Medulla oblongata (tissue), 1 donor: ENCODE measurements at regions not wholly inside any gene's neighbourhood (a gene's known extent, or its start where the extent isn't known, plus 50 kb on each side); places are given as distances from the start of the nearest gene placed in this dataset.

Source experiments
- DNase-seq: peaks from one replicate; pipeline ENCODE4 v3.0.0-alpha.2; 2015; ENCODE audit errors: extremely low spot score

DNA sequence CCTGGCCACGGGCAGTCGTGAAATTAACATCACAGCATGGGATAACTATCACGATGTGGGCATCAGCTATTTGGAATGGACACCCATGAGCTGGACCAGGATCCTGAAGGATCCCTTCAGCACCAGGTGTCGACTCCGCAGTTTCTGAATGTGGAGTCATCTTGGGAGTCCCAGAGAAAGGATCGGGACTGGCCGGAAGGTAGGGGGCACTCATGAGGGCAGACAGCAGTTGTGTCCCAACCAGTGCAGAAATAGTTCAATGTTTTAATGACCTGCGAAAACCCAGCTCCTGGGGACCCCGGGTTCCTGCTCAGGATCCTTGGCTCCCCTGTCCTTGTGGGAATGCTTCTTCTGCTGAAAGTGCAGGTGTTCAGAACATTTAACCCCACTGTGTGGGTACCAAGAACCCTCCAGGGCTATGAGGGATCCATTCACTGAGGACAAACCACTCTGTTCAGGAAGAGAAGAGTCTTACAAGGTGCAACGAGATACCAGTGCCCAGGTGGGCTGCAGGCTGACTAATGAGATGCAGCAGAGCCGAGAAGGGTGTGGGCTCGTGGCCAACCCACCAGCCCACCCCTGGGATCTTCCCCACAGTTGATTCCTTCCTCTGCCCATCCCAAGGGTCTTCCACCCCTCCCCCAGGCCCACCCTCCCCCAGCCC is 154.8 kb downstream of the SALL1 start:
- DNase-seq: no peak

DNA sequence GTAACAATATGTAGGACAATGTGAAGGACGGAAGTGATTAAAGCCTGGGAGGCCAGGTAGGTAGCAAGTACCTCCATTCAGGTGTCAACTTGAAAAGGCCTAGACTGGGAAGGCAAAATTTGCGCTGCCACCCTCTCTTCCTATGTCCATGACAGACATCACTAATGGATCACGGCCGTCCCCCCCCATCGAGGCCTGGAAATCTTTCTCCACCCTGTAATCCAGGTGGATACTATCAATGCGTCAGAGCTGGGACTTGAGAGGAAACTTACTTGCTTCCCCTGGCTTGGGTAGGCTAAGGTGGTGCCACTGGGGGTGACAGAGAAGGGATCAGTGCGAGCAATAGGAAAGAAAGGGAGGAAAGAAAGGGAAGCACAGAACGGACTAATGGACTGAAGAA is 156.1 kb downstream of the SALL1 start:
- DNase-seq: no peak

GRCh38 chr16:50992350-50993032 is 158.6 kb downstream of the SALL1 start:
- DNase-seq: no peak

DNA sequence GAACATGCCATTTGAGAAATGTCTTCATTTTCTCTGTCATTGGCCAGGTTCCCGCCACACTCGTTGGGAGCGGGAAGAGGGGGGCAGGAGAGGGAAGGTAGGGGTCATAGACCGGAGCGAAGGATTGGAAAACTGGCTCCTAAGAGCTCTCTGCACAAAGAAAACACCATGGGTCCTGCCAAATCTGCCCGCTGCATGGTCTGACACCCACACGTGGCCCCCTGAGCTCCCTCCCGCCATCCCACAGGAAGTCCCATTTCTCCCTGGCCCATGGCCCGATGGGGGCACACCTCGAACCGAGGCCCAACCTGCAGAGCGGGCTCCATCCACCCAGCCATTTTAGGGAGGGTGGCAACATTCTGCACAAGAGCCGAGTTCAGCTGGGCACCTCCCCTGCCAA is 159.6 kb downstream of the SALL1 start:
- DNase-seq: no peak

GRCh38 chr16:50991006-50991405 is 160.1 kb downstream of the SALL1 start:
- DNase-seq: no peak

GRCh38 chr16:50989047-50989446 is 162.0 kb downstream of the SALL1 start:
- DNase-seq: no peak

DNA sequence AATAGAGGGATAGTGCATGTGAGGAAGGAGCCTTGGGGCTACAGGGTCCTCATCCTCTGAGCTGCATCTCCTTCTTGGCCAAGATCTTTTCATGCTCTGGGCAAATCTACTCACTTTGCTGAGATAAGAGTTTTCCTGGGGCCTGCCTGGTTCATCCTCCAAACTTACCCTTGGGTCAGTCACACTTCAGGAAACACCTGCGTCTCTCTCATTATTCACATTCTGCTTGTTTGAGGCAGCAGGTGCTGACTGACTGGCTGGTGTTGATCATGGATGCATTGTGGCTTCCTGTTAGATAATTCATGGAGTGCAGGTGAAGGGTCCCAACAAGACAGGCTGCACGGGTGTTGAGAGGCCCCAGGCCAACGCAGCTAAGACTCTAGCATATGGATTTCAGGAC is 162.6 kb downstream of the SALL1 start:
- DNase-seq: no peak

DNA sequence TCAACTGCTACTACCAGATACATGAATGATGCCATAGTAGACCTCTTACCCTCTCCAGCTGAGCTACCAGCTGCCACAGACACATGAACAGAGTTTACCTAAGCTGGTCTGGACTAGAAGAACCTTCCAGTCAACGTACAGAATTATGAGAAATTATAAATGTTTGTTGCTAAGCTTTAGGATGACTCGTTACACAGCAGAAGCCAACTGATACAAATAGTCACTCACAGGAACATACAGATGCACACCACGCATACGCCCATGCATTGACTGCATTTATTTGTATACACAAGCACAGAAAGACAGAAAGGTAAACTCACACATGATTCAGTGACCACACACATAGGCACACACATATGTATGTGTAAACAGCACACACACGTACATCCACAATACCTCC is 164.6 kb downstream of the SALL1 start:
- DNase-seq: no peak

GRCh38 chr16:50985733-50986132 is 165.3 kb downstream of the SALL1 start:
- DNase-seq: no peak

- no peak for DNase-seq
Measured at GRCh38 chr16:50984688-50985087, 166.4 kb downstream of the SALL1 start.

DNA sequence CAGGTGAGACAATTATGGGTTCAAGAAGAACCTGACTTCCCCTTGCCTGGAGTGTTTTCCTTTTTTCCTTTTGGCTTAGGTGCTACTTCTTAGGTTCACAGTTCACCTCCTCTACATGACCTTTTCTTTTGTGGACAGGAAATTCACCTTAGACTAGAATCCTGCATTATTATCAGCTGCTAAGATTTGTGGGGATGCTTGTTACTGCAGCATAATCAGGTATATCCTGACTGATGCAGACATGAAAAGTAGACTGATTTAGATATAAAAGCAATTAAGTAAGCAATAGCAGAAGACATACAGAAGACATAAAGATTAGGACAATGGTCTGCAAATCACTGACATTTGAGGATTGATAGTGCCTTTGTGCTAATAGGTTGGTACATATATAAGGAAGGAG is 168.3 kb downstream of the SALL1 start:
- DNase-seq: no peak

DNA sequence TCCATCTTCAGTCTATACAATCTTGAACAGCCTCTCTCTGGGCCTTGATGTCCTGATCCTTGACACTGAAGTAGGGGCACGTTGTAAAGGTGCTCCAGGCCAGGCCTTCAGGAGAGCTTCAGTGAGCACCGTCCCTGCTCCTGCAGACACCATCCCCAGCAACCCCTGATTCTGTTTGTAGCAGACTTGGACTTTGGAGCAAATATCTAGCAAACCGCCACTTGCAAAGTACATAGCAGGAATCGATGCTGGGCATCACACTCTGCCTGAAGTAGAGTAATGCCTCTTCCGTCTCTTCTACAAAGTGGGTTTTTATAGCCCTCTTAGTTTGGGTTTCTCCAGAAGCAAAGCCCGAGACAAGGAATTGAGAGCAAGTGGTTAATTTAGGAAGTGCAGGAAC is 169.1 kb downstream of the SALL1 start:
- no peak for DNase-seq

DNA sequence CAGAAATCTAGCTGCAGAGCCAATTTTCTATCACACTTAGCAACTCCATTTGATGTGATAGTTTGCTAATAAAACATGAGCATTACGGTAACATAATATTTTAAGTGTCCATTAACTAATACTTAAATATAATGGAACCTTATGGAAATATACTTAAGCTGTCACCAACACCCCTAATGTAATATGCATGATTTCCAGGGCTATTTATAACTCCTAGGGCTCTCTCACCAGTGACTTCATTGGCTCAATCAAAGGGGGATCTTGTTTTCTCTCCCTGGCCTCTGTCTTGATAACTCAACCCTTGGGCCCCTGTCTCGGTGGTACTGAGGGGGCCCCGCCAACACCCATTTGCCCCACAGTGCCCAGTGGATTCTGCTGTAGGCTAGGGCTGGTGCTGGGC is 170.4 kb downstream of the SALL1 start:
- no peak for DNase-seq

DNA sequence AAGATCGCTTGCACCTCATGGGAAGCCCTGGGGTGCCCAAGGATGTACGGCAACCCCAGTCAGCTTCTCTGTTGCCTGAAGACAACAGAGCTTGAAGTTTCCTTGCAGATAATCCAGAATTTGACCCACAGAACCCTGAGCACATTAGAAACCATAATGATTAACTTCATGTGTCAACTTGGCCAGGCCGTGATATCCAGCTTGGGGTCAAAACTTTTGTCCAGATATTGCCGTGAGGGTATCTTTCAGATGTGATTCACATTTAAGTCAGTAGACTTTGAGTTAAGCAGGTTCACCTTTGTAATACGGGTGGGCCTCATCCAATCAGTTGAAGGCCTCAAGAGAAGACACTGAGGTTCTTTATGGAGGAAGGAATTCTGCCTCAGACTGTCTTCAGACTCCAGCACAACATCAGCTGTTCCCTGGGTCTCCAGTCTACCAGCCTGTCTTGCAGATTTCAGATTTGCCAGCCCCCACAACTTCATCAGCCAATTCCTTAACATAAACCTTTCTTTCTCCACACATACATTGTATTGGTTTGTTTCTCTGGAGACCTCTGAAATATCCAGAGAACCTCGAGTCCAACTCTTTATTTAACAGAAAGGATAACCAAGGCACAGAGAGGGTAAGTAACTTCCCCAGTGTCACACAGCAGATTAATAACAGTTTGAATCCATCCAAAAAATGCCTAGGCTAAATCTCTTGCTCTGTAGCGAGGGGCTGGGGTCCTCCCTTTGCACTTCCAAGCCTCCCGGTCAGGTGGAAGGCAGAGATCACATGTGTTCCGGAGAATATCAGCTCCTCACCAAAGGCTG is 171.1 kb downstream of the SALL1 start:
- DNase-seq: no peak

DNA sequence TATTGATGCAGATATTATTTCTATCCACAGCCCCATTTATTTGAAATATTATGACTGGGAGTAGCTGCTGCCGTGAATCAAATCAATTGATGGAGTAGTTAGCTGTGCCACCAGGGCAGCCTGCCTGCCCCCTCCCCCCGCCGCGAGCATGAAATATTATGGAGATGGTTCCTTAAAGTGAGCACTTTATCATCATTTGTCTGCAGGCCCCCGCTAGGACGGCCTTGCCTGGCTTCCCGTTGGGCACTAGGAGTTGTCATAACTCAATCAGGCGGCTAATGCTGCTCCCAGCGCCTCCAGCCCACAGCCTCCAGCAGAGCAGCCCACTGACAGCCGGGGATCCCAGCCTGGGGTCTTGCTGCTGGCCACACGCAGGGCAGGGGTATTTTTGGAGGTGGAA is 173.9 kb downstream of the SALL1 start:
- no peak for DNase-seq

DNA sequence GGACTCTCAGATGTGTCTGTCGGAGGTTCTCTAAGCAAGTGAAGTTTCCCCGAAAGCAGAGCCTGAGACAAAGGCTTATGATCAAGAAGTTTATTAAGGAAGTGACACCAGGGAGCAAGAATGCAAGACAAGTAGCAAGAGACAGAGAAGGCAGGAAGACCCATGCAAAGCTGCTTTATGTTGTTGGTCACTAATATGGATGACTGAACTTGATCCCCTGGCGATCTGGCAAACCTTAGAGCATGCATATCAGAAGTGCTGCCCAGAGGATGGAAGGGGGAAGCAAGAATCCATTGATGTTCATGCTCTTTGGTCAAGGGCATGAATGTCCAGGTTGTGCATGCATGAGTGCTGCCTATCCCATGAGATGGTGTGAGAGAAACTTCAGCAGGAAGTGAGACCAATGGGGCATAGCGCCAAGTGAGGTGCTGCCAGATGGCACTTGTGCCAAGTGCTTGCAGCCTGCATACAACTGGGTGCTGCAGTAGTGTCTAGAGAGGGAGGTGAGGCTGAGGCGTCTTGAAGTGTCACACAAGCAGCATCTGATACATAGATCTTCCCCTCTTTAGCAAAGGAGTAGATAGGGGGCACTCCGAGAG is 176.5 kb downstream of the SALL1 start:
- DNase-seq: no peak

DNA sequence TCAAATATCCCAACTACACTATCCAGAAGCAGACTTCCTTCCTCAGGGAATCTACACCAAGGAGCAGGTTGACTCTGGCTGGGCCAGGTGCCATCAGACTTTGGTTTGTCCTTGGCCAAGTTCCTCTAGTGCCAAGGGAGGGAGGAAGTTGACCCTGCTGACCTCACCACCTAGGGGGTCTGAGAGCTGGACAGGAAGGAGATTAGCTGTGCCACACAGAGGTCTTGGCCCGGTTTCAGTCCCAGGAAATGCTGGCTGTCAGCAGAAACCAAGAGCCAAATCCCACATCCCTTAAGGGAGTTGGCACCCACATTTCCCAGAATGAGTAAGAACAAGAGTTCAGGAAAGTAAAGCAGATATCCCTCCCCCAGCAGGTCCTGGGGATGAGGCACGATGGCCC is 178.2 kb downstream of the SALL1 start:
- no peak for DNase-seq

GRCh38 chr16:50970281-50970680 is 180.8 kb downstream of the SALL1 start:
- no peak for DNase-seq

- no peak for DNase-seq
Measured at GRCh38 chr16:50967827-50968612, 183.1 kb downstream of the SALL1 start.

GRCh38 chr16:50964491-50964890 is 186.6 kb downstream of the SALL1 start:
- DNase-seq: no peak

DNA sequence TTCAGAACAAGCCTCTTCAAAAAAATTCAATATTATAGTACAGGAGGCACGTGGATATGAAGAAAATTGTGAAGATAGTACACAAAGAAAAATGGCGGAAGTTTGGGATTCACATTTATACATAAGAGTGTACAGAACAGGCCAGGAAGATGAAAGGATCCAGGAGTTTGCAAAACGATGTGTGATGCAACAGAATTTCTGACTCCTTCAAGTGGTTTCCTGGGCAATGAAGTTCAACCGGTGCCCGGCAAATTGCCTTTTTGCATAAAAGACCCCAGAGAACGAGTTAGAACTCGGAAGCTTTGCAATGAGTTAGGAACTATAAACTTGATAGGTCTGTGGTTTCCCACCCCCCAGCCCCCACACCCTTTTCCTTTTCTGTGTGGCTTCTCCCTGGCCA is 189.1 kb downstream of the SALL1 start:
- no peak for DNase-seq
